Mucosa of descending colon (tissue), 3 donors: ENCODE measurements at regions not wholly inside any gene's neighbourhood (a gene's known extent, or its start where the extent isn't known, plus 50 kb on each side); places are given as distances from the start of the nearest gene placed in this dataset.

Source experiments
- ATAC-seq: fragments of 200-7000 bp; cut with Tn5 transposase; one replicate; pipeline ENCODE4 v1.9.1; 2020; ENCODE audit warnings: mild to moderate bottlenecking, moderate library complexity
- DNase-seq, 3 donors: peaks; one replicate each; pipeline ENCODE4 v3.0.0-alpha.2; 2020
- H3K36me3 ChIP-seq: fragments of 200-600 bp; one replicate; pipeline ENCODE4 v1.8.0; 2021; ENCODE audit warnings: low read depth, mild to moderate bottlenecking
- H3K4me1 ChIP-seq: fragments of 200-600 bp; one replicate; pipeline ENCODE4 v1.8.0; 2021; ENCODE audit warnings: low read depth, mild to moderate bottlenecking
- H3K4me3 ChIP-seq: fragments of 200-600 bp; one replicate; pipeline ENCODE4 v1.8.0; 2021; ENCODE audit warnings: mild to moderate bottlenecking
- H3K9me3 ChIP-seq: fragments of 200-600 bp; one replicate; pipeline ENCODE4 v1.8.0; 2021; ENCODE audit warnings: mild to moderate bottlenecking
- intact Hi-C, 2 donors: fragments of 100-400 bp; cut with DNase I in 1 of 2; cut with micrococcal nuclease in 1 of 2; formaldehyde crosslinking; loops; one replicate each; pipeline versions ENCODE4 v1.11.0 to v1.11.1; 2022; cut with DNase I, micrococcal nuclease
- TF ChIP-seq, protein P1 (sequence below): fragments of 200-600 bp; IDR thresholded peaks from one replicate; pipeline ENCODE4 v1.8.0; 2022; ENCODE audit warnings: antibody characterized with exemption, mild to moderate bottlenecking
- donor health status: DM: no; HTN: no; CAD: no; lungs with moderate emphysema.
- donor health status: DM: no; HTN: no; CAD: no.
- donor health status: DM: no; HTN: yes; CAD: no.

DNA sequence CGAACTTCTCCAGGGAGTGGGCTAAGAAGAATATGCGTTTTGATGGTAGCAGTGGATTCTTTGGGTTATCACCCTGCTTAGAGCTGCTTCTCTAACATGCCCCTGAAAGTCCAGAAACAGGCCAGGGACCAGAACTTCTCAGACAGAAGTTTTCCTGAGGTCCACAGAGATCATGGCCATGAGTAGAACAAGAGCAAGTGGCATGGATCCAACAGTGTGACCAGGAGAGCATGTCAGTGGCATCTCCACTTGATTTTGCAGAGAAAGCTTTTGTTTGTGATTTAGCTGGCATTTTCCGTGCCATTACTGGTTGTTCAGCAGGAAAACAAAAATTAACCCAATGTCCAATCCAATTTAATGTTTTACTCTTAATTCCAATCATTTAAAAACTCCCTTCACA, 298.5 kb upstream of the CD180 start:
- no peaks in the 10 kb centered on the region for H3K36me3 ChIP-seq
- peaks cover 8% of the 10 kb centered on the region for H3K9me3 ChIP-seq
- no peak overlapping the region for H3K4me3 ChIP-seq
- intact Hi-C loops = no loop called here
- DNase-seq = no peak
- TF ChIP-seq, protein P1, sequence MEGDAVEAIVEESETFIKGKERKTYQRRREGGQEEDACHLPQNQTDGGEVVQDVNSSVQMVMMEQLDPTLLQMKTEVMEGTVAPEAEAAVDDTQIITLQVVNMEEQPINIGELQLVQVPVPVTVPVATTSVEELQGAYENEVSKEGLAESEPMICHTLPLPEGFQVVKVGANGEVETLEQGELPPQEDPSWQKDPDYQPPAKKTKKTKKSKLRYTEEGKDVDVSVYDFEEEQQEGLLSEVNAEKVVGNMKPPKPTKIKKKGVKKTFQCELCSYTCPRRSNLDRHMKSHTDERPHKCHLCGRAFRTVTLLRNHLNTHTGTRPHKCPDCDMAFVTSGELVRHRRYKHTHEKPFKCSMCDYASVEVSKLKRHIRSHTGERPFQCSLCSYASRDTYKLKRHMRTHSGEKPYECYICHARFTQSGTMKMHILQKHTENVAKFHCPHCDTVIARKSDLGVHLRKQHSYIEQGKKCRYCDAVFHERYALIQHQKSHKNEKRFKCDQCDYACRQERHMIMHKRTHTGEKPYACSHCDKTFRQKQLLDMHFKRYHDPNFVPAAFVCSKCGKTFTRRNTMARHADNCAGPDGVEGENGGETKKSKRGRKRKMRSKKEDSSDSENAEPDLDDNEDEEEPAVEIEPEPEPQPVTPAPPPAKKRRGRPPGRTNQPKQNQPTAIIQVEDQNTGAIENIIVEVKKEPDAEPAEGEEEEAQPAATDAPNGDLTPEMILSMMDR = no peak
- no peak for ATAC-seq
- H3K4me1 ChIP-seq = no peaks in the 10 kb centered on the region

DNA sequence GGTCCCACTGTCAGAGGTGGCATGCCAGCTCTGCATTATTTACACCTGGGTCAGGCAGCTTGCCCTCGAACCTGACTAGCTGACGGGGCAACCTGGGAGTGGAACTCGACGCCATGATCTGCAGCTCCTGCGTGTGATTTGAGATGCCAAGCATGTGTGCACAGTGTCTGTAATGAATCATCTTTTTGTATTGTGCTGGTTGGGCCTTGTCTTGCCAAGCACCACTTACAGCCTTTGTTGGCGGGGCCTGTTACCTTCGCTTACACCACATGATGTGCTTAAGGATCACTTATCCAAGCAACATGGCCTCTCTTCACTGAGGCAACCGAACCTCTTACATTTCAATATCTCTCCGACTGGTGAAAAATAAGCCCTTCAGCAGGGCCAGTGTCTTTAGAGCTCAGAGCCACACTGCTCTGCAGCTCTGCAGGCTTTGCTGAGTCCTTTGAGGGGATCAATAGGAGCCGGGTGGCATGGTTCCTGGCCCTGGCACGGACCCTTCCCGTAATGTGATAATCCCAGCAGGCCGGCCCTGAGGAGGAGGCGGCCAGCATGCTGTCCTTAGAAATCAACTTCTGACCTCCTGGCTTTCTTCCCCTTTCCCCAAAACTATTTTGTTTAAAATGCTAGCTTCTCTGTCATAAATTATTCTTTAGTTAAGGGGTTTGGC, 297.7 kb upstream of the CD180 start:
- ATAC-seq (peak; percentile 12), DNase-seq (peak; percentile 12 to 40 (median 31))
- Histone ChIP-seq H3K4me3 (no peak overlapping the region), H3K36me3 (no peaks in the 10 kb centered on the region), H3K4me1 (no peaks in the 10 kb centered on the region), H3K9me3 (peaks cover 2% of the 10 kb centered on the region)
- TF ChIP-seq, protein P1 = no peak
- intact Hi-C loops = no loop called here

DNA sequence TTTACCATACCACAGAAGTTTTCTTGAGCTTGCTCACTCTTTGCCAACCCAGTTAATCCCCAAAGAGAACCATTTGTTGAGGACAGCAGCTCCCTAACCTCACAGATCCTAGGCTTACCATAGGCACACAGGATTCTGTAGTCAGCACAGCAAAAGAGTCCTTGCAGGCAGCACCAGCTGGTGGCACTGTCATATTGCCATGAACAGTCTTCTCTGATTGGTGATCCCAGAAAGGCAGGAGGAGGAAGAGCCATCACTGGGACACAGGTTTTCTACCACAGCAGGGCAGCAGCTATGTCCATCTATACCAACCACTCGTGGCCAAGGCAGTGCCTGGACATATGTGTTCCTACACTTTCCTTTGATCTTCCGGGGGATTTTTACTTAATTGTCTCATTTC, 297.1 kb upstream of the CD180 start:
- peak; percentile 44 to 69 (median 64) for DNase-seq
- H3K36me3 ChIP-seq = no peaks in the 10 kb centered on the region
- H3K4me3 ChIP-seq = no peak overlapping the region
- H3K9me3 ChIP-seq = no peaks in the 10 kb centered on the region
- intact Hi-C loops = no loop called here
- peak; percentile 91 for ATAC-seq
- TF ChIP-seq, protein P1 = no peak
- no peaks in the 10 kb centered on the region for H3K4me1 ChIP-seq

DNA sequence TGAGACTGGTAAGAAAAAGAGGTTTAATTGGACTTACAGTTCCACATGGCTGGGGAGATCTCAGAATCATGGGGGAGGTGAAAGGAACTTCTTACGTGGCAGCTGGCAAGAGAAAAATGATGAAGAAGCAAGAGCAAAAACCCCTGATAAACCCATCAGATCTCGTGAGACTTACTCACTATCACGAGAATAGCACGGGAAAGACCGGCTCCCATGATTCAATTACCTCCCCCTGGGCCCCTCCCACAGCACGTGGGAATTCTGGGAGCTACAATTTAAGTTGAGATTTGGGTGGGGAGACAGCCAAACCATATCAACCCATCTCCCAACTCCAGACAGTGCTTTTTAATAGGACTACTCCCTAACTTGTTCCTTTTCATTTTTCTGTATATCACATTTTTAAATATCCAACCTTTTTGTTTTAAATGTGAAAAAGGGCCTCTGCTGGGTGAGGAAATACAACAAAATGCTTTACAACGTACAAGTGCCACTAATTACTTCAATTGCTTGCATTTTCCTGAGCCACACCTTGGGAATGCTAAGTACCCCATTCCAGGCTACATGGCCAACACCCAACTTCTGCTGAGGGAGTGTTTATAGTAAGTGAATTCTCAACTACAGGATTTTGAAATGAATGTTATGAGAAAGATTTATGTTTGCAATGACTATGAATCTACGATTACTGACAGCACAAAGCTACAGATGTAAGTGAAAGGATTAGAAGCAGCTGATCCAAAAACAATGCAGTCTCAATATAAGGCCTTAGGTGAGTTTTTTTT, 294.1 kb upstream of the CD180 start:
- intact Hi-C loops = no loop called here
- TF ChIP-seq, protein P1 = no peak
- no peaks in the 10 kb centered on the region for H3K36me3 ChIP-seq
- ATAC-seq = peak; percentile 64
- DNase-seq = peak in 1 of 3 donors; percentile 39
- no peak overlapping the region for H3K4me3 ChIP-seq
- no peaks in the 10 kb centered on the region for H3K4me1 ChIP-seq
- no peaks in the 10 kb centered on the region for H3K9me3 ChIP-seq

DNA sequence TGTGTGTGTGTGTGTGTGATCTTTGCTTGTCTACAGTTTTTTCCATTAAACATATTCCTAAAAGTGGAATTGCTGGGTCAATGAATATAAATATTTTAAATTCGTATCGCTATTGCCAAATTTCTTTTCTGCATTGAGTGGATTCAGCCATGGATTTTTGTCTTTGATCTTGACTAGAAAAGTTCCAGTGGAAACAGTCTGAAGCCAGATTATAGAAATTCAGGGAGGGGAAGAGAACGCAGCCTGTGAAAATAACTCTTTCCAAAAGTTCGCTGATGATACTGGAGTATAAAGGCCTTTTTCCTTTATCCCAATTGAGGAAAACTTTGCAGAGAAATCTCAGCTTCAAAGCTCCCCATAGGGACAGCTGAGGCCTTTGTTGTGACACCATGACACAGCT, 292.3 kb upstream of the CD180 start:
- ATAC-seq = no peak
- H3K9me3 ChIP-seq = no peaks in the 10 kb centered on the region
- H3K4me3 ChIP-seq = no peak overlapping the region
- TF ChIP-seq, protein P1 = no peak
- no peaks in the 10 kb centered on the region for H3K4me1 ChIP-seq
- no peaks in the 10 kb centered on the region for H3K36me3 ChIP-seq
- intact Hi-C loops = no loop called here
- no peak for DNase-seq
